C1 segment of cervical spinal cord (tissue), 14 donors: ENCODE measurements at regions not wholly inside any gene's neighbourhood (a gene's known extent, or its start where the extent isn't known, plus 50 kb on each side); places are given as distances from the start of the nearest gene placed in this dataset.
"Not testable (repeated sequence)": the region's sequence is repeated elsewhere in the genome, so short reads cannot be mapped to it uniquely, and the experiment has no call there.

Experiments
- DNase-seq, 14 donors: peaks; one replicate each; lab custom pipeline; 2025; lab: John Stamatoyannopoulos, UW

DNA sequence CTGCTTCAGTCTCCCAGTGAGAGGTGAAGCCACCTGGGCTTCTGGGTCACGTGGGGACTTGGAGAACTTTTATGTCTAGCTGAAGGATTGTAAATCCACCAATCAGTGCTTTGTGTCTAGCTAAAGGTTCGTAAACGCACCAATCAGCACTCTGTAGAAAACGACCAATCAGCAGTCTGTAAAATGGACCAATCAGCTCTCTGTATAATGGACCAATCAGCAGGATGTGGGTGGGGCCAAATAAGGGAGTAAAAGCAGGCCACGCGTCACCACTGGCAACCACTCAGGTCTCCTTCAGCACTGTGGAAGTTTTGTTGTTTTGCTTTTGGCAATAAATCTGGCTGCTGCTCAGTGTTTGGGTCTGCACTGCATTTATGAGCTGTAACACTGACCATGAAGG lies 69.1 kb upstream of the NREP start:
- no peak for DNase-seq

DNA sequence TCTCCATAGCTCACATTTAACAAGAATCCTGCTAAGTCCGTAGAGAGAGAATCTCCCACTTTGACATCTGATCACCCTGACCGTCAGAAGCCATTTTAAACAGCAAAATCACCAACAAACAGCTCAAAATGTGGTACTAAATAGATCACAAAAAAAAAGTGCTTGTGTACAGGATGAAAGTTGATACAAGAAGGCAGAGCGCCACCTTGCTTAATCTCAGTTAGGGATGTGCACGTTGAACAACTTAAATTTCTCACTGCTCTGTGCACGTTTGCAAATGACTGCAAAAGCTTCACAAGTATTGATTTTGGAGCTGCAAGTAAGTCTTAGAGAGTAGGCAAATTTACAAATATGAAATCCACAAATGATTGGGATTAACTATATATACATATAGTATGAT lies 63.1 kb upstream of the NREP start:
- no peak for DNase-seq

DNA sequence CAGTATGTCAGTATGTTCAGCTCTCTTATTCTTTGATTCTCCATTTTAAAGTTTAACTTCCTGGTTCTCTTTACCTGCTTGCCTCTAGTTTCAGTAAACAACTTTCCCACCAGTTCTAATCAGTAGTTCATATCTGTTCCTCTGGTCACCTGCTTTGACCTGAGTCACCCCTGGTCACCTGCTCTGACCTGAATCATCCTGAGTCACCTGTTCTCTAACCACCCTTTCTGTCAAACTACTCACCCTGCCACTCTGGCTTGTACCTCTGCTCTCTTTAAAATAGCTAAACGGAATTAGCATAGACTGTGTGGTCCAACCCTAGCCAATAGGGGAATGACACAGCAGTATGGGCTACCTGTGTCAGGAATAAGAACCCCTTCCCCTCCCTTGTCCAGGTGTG lies 62.0 kb upstream of the NREP start:
- not testable (repeated sequence) for DNase-seq

DNA sequence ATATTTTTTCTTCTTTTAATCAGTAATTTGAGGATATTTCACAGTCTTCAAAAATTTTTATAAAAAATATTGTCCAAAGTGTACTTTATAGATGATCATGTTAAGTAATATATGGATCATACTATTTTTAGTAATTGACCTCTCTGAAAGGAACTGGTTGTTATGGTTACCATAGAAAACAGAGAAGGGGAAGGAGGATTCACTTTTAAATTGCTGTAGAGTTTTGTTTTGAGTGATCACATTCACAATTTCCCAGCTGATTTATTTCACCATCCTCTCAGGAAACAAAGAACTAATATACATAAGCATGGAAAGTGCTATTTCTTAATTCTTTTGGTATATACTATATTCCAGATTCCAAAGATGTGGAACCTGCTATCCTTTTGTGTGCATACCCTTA lies 56.5 kb upstream of the NREP start:
- DNase-seq = no peak

DNA sequence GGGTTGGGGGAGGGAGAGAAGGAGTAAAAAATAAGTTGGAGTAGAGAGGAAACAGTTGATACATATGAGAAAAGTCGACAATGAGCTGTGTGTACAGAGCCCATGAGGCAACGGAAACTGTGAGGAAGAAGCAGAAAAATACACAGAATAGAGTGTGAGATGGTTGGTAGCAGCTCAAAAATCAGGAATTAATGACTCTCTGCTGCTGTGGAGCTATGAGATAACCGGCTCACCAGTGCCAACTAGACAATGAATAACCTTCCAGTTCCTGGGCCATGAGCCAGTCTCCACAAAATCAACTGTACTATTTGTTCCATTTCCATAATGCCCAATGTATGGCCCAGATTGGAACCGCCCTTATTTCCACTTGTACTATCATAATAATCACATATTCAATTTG lies 53.1 kb upstream of the NREP start:
- no peak for DNase-seq
